Liver (tissue), 3 donors: ENCODE measurements at regions not wholly inside any gene's neighbourhood (a gene's known extent, or its start where the extent isn't known, plus 50 kb on each side); places are given as distances from the start of the nearest gene placed in this dataset.

Experiments
- ATF3 ChIP-seq: IDR thresholded peaks from 2 replicates; pipeline ENCODE4 v1.6.1; 2016; ENCODE audit warnings: antibody characterized with exemption
- CTCF ChIP-seq: fragments of 150-350 bp; IDR thresholded peaks from 2 replicates; pipeline ENCODE4 v1.5.1; 2017; ENCODE audit warnings: improper control_type of control experiment, low read depth, low read length; ENCODE audit not compliant: missing input control
- FOXA1 ChIP-seq: IDR thresholded peaks from 2 replicates; pipeline ENCODE4 v1.6.1; 2016; ENCODE audit warnings: antibody characterized with exemption
- GABPA ChIP-seq, 2 donors: IDR thresholded peaks in 1 of 2; conservative IDR thresholded peaks in 1 of 2; 2 replicates each; pipeline ENCODE4 v1.6.1; 2016; ENCODE audit warnings: antibody characterized with exemption in 2 of 2, mild to moderate bottlenecking in 1 of 2, moderate library complexity in 1 of 2
- YY1 ChIP-seq: IDR thresholded peaks from 2 replicates; pipeline ENCODE4 v1.6.1; 2016; ENCODE audit warnings: antibody characterized with exemption, mild to moderate bottlenecking
- ZBTB33 ChIP-seq: IDR thresholded peaks from 2 replicates; pipeline ENCODE4 v1.6.1; 2016; ENCODE audit warnings: antibody characterized with exemption
- donor health status: healthy.
- donor health status: healthy.

- no peak for TF ChIP-seq CTCF
- no peak for TF ChIP-seq ZBTB33
- no peak for TF ChIP-seq ATF3
- no peak for TF ChIP-seq GABPA (IDR thresholded peaks at IDR 0.05 in 1 of 2, conservative IDR thresholded peaks at IDR 0.05 in 1 of 2)
- no peak for TF ChIP-seq YY1
- no peak for TF ChIP-seq FOXA1
These were observed 159.3 kb upstream of the MYCN start for GRCh38 chr2:15780912-15781574.
